SK-N-SH (cell line): ENCODE measurements at regions not wholly inside any gene's neighbourhood (a gene's known extent, or its start where the extent isn't known, plus 50 kb on each side); places are given as distances from the start of the nearest gene placed in this dataset.
A peak's percentile ranks its signal among the peaks of the same experiment; 100 is the strongest.

Experiments used
- CTCF ChIA-PET: fragments of 300-600, 350-600 bp; formaldehyde crosslinking; extraction: SDS; loops from one replicate; lab custom pipeline; 2021; lab: Yijun Ruan, JAX
- POLR2A ChIA-PET: fragments of 350-600 bp; sonication (Branson Sonifier 250); formaldehyde crosslinking; extraction: SDS; loops from one replicate; lab custom pipeline; 2020; ENCODE audit warnings: antibody characterized with exemption, inconsistent platforms; lab: Yijun Ruan, JAX
- DNase-seq: peaks from one replicate; pipeline ENCODE4 v3.0.0; 2012
- H2AFZ ChIP-seq: fragments of 200-600 bp; sonication (generic); 2 replicates; pipeline ENCODE4 v1.8.1; 2016; ENCODE audit warnings: antibody characterized with exemption, mild to moderate bottlenecking, low read depth
- H3F3A ChIP-seq: fragments of 200-600 bp; sonication (generic); replicated peaks from 2 replicates; pipeline ENCODE3; 2016; ENCODE audit warnings: antibody characterized with exemption, mild to moderate bottlenecking; ENCODE audit not compliant: insufficient read depth
- H3K27ac ChIP-seq, 2 experiments: fragments of 200-500 bp in 1 of 2; fragments of 200-600 bp in 1 of 2; sonication (Bioruptor generic) in 1 of 2; sonication (generic), shearing (Covaris generic) in 1 of 2; 2 replicates each; pipeline versions ENCODE4 v1.5.1 to v1.6.1; 2014 to 2016; ENCODE audit warnings: low read depth in 2 of 2, inconsistent platforms in 1 of 2, low read length in 1 of 2, mild to moderate bottlenecking in 1 of 2, mixed read lengths in 1 of 2
- H3K27me3 ChIP-seq: fragments of 200-600 bp; sonication (generic), shearing (Covaris generic); 2 replicates; pipeline ENCODE4 v1.6.1; 2016; ENCODE audit warnings: mixed run types; ENCODE audit not compliant: insufficient read depth
- H3K36me3 ChIP-seq, 2 experiments: fragments of 200-500 bp in 1 of 2; fragments of 200-600 bp in 1 of 2; sonication (Bioruptor generic) in 1 of 2; sonication (generic) in 1 of 2; replicated peaks in 1 of 2; 2 replicates each; pipeline versions ENCODE3 to v1.5.1; 2014 to 2016; ENCODE audit warnings: low read length in 1 of 2, mild to moderate bottlenecking in 1 of 2; ENCODE audit not compliant: insufficient read depth in 2 of 2, control insufficient read depth in 1 of 2
- H3K4me1 ChIP-seq, 2 experiments: fragments of 200-500 bp in 1 of 2; fragments of 200-600 bp in 1 of 2; sonication (Bioruptor generic) in 1 of 2; sonication (generic), shearing (Covaris generic) in 1 of 2; 2 replicates each; pipeline versions ENCODE4 v1.5.1 to v1.6.1; 2014 to 2016; ENCODE audit warnings: low read depth in 1 of 2, low read length in 1 of 2, mixed run types in 1 of 2; ENCODE audit not compliant: insufficient read depth in 2 of 2, control insufficient read depth in 1 of 2
- H3K4me2 ChIP-seq: fragments of 200-600 bp; sonication (generic), shearing (Covaris generic); 2 replicates; pipeline ENCODE4 v1.6.1; 2017; ENCODE audit warnings: mixed run types
- H3K4me3 ChIP-seq, 2 experiments: fragments of 200-500 bp in 1 of 2; fragments of 200-600 bp in 1 of 2; sonication (Bioruptor generic) in 1 of 2; sonication (generic), shearing (Covaris generic) in 1 of 2; 2 replicates each; pipeline versions ENCODE4 v1.5.1 to v1.8.1; 2014 to 2016; ENCODE audit warnings: low read depth in 2 of 2, inconsistent platforms in 1 of 2, low read length in 1 of 2, mild to moderate bottlenecking in 1 of 2, mixed read lengths in 1 of 2, moderate library complexity in 1 of 2
- H3K79me2 ChIP-seq: fragments of 200-600 bp; sonication (generic); 2 replicates; pipeline ENCODE4 v1.8.1; 2017; ENCODE audit warnings: mild to moderate bottlenecking; ENCODE audit not compliant: insufficient read depth
- H3K9ac ChIP-seq: fragments of 200-600 bp; sonication (generic); 2 replicates; pipeline ENCODE4 v1.6.1; 2017; ENCODE audit warnings: mixed run types
- H3K9me2 ChIP-seq: fragments of 200-600 bp; sonication (generic); 2 replicates; pipeline ENCODE4 v1.6.1; 2017; ENCODE audit warnings: mixed run types
- H3K9me3 ChIP-seq: fragments of 200-600 bp; sonication (generic); 2 replicates; pipeline ENCODE4 v1.6.1; 2017; ENCODE audit warnings: mixed run types, mild to moderate bottlenecking, moderate library complexity
- H4K20me1 ChIP-seq: fragments of 200-600 bp; sonication (generic); 2 replicates; pipeline ENCODE4 v1.6.1; 2017; ENCODE audit warnings: mild to moderate bottlenecking, mixed run types; ENCODE audit not compliant: insufficient read depth
- ELF1 ChIP-seq: IDR thresholded peaks from 2 replicates; pipeline ENCODE4 v1.4.0; 2012
- EP300 ChIP-seq, 2 experiments: IDR thresholded peaks; 2 replicates each; pipeline versions ENCODE4 v1.4.0 to v1.6.1; 2012; ENCODE audit warnings: borderline replicate concordance in 1 of 2, low read depth in 1 of 2, low read length in 1 of 2
- FOSL2 ChIP-seq: IDR thresholded peaks from 2 replicates; pipeline ENCODE4 v1.4.0; 2012; ENCODE audit warnings: low read depth, mild to moderate bottlenecking, moderate library complexity, borderline replicate concordance
- RCOR1 ChIP-seq: fragments of 150-350 bp; IDR thresholded peaks from 2 replicates; pipeline ENCODE4 v1.6.1; 2017; ENCODE audit warnings: antibody characterized with exemption, low read length
- REST ChIP-seq: IDR thresholded peaks from 2 replicates; pipeline ENCODE4 v1.6.1; 2012; ENCODE audit warnings: mild to moderate bottlenecking, low read depth, low read length, moderate library complexity
- SIN3A ChIP-seq: IDR thresholded peaks from 2 replicates; pipeline ENCODE4 v1.6.1; 2012; ENCODE audit warnings: low read depth, mild to moderate bottlenecking, low read length, moderate library complexity, borderline replicate concordance
- SMC3 ChIP-seq: IDR thresholded peaks from 2 replicates; pipeline ENCODE4 v1.6.1; 2012; ENCODE audit warnings: low read depth, low read length, improper control_type of control experiment
- TAF1 ChIP-seq: IDR thresholded peaks from 2 replicates; pipeline ENCODE4 v1.6.1; 2012; ENCODE audit warnings: low read depth, mild to moderate bottlenecking, low read length, moderate library complexity, borderline replicate concordance
- TCF12 ChIP-seq: IDR thresholded peaks from 2 replicates; pipeline ENCODE4 v1.4.0; 2012
- USF1 ChIP-seq: IDR thresholded peaks from 2 replicates; pipeline ENCODE4 v1.4.0; 2012; ENCODE audit warnings: low read depth, borderline replicate concordance
- YY1 ChIP-seq: IDR thresholded peaks from 2 replicates; pipeline ENCODE4 v1.4.0; 2012; ENCODE audit warnings: low read depth, mild to moderate bottlenecking
- WGBS: methylation state at CpG from one replicate; pipeline ENCODE4 v1.1.6; 2017; ENCODE audit warnings: low lambda C conversion rate; 5-methylcytosine and 5-hydroxymethylcytosine counted together
- TF ChIP-seq, protein P1 (sequence below): fragments of 150-350 bp; IDR thresholded peaks from 2 replicates; pipeline ENCODE4 v1.6.1; 2017; ENCODE audit warnings: antibody characterized with exemption, low read length, low read depth, borderline replicate concordance
- TF ChIP-seq, protein P2 (sequence below): IDR thresholded peaks from 2 replicates; pipeline ENCODE4 v1.4.0; 2012; ENCODE audit warnings: low read depth
- TF ChIP-seq, protein P3 (sequence below): IDR thresholded peaks from 2 replicates; pipeline ENCODE4; 2012

DNA sequence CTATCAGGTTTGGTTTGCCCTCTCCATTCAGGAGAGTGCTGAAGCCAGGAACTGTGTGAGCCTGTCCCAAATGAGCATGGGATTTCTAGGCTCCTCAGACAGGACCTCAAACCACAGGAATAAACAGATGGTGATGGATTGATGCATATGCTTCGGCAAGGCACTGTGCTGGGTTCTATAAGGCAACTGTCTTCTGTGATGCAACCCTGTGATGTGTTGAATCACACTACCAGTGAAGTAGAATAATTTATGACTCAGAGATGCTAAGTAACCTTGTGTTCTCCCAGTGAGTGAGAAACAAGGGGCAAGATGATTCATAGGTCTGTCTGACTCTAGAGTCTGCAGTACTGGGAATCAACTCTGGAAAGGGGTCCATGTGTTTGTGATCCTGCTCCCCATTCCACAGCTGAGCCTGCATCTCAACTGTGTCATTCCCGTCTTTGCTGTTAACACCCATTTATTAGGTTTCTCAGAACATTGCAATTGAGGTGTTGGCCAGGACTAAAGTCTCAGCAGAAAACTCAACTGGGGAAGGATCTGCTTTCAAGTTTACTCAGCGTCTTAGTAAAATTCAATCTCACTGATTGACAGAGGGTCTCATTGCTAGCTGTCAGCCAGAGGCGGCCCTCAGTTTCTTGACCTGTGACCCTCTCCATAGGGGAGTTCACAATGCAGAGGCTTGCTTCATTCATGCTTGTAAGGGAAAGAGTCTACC is 510.1 kb upstream of the CFAP20DC start (continued):
- TF ChIP-seq, protein P1, sequence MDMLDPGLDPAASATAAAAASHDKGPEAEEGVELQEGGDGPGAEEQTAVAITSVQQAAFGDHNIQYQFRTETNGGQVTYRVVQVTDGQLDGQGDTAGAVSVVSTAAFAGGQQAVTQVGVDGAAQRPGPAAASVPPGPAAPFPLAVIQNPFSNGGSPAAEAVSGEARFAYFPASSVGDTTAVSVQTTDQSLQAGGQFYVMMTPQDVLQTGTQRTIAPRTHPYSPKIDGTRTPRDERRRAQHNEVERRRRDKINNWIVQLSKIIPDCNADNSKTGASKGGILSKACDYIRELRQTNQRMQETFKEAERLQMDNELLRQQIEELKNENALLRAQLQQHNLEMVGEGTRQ, result no peak
- TF ChIP-seq, protein P2, sequence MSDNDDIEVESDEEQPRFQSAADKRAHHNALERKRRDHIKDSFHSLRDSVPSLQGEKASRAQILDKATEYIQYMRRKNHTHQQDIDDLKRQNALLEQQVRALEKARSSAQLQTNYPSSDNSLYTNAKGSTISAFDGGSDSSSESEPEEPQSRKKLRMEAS, result peak; percentile 40; the same call in 1 of the 2 replicates
- TF ChIP-seq YY1 (no peak), EP300 (IDR thresholded peaks at IDR 0.05; ENCODE audit: borderline replicate concordance in 1 of 2, low read depth in 1 of 2, low read length in 1 of 2) (0 out of 4 replicates have a peak, but pooled peaks of 1 of the 2 experiments have one; percentile 48), FOSL2 (peak; percentile 83), TCF12 (peak; percentile 64; the same call in 1 of the 2 replicates)

GRCh38 chr3:59558906-59559720 is 509.3 kb upstream of the CFAP20DC start:
- Histone ChIP-seq H3K9me3 (no peaks in the 10 kb centered on the region), H3F3A (peaks cover 17% of the 10 kb centered on the region), H3K9ac (peak overlapping the region; percentile 18; the same call in 1 of the 2 replicates), H3K27ac (peak overlapping the region in 1 of 2 experiments; percentile 81; a peak in 2 of 4 replicates), H3K79me2 (no peaks in the 10 kb centered on the region), H4K20me1 (no peaks in the 10 kb centered on the region), H2AFZ (no peak overlapping the region), H3K4me3 (no peak overlapping the region), H3K9me2 (no peaks in the 10 kb centered on the region), H3K4me1 (peaks cover 0 to 18% of the 10 kb centered on the region in 2 experiments; a peak in 1 of 4 replicates), H3K4me2 (peak overlapping the region; percentile 51; the same call in 1 of the 2 replicates), H3K36me3 (no peaks in the 10 kb centered on the region), H3K27me3 (no peaks in the 10 kb centered on the region)
- DNase-seq, result no peak
- ChIA-PET CTCF (interaction anchor here (0.9 to 1.4 kb wide), 3 partner anchors 9 to 299 kb away, joined by 3 to 7 read pairs (median 4); no protein-coding TSS in a partner anchor), POLR2A (no interaction called here)
- 10% methylated on average over 1 of the region's 1 CpG for WGBS
- TF ChIP-seq SIN3A (no peak), USF1 (no peak), REST (no peak), SMC3 (no peak), TAF1 (no peak), ELF1 (no peak), RCOR1 (no peak), EP300 (IDR thresholded peaks at IDR 0.05; ENCODE audit: borderline replicate concordance in 1 of 2, low read depth in 1 of 2, low read length in 1 of 2) (no peak)
- TF ChIP-seq, protein P3, sequence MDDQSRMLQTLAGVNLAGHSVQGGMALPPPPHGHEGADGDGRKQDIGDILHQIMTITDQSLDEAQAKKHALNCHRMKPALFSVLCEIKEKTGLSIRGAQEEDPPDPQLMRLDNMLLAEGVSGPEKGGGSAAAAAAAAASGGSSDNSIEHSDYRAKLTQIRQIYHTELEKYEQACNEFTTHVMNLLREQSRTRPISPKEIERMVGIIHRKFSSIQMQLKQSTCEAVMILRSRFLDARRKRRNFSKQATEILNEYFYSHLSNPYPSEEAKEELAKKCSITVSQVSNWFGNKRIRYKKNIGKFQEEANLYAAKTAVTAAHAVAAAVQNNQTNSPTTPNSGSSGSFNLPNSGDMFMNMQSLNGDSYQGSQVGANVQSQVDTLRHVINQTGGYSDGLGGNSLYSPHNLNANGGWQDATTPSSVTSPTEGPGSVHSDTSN, result no peak
